A549 (cell line): ENCODE measurements at regions not wholly inside any gene's neighbourhood (a gene's known extent, or its start where the extent isn't known, plus 50 kb on each side); places are given as distances from the start of the nearest gene placed in this dataset.

Experiments used
- ATAC-seq, 2 experiments: fragments of 200-7000 bp in 1 of 2; fragments of >200 bp in 1 of 2; cut with Nextera tagmentation in 1 of 2; cut with Tn5 transposase in 1 of 2; 3 replicates each; pipeline versions ENCODE4 v1.8.0 to v1.9.1; 2018 to 2020; ENCODE audit warnings: mild to moderate bottlenecking in 1 of 2, moderate library complexity in 1 of 2
- CTCF ChIA-PET: fragments of 300-600 bp; sonication (Branson Sonifier 250); formaldehyde crosslinking; extraction: SDS; loops from one replicate; lab custom pipeline; 2021; ENCODE audit warnings: antibody characterized with exemption, inconsistent platforms; lab: Yijun Ruan, JAX
- POLR2A ChIA-PET: fragments of 350-600 bp; formaldehyde crosslinking; extraction: SDS; loops from one replicate; lab custom pipeline; 2021; ENCODE audit warnings: antibody characterized with exemption, inconsistent platforms; lab: Yijun Ruan, JAX
- DNase-seq, 2 experiments: peaks; one replicate each; pipeline versions ENCODE4 v3.0.0 to v3.0.0-alpha.2; 2011 to 2016; ENCODE audit warnings: low read depth in 1 of 2, low spot score in 1 of 2
- FAIRE-seq: peaks from 2 replicates; lab custom pipeline; 2011; peaks lifted over from hg19 to GRCh38; lab: Jason Lieb, UNC
- H3K27ac ChIP-seq, 2 experiments: fragments of >200 bp; sonication (Bioruptor Twin); formaldehyde crosslinking; 3 replicates each; pipeline ENCODE4 v1.5.1; 2016 to 2017
- H3K4me1 ChIP-seq: fragments of >200 bp; sonication (Bioruptor Twin); formaldehyde crosslinking; 3 replicates; pipeline ENCODE4 v1.6.1; 2016
- H3K4me2 ChIP-seq: fragments of >200 bp; sonication (Bioruptor Twin); formaldehyde crosslinking; 3 replicates; pipeline ENCODE4 v1.6.1; 2016
- H3K4me3 ChIP-seq: fragments of >200 bp; sonication (Bioruptor Twin); formaldehyde crosslinking; 3 replicates; pipeline ENCODE4 v1.5.1; 2016
- H3K9me3 ChIP-seq: fragments of >200 bp; sonication (Bioruptor Twin); formaldehyde crosslinking; 3 replicates; pipeline ENCODE4 v1.6.1; 2016
- CEBPB ChIP-seq, 2 experiments: fragments of >200 bp in 1 of 2; sonication (Bioruptor Twin) in 1 of 2; formaldehyde crosslinking in 1 of 2; IDR thresholded peaks; 2 replicates each; pipeline ENCODE4 v1.6.1; 2012 to 2016
- EHF ChIP-seq: fragments of 250-450 bp; sonication (Bioruptor Pico); IDR thresholded peaks from 2 replicates; pipeline ENCODE4 v1.5.0; 2020; ENCODE audit warnings: mild to moderate bottlenecking
- FOXS1 ChIP-seq: fragments of 250-450 bp; sonication (Bioruptor Pico); IDR thresholded peaks from 2 replicates; pipeline ENCODE4 v1.5.0; 2020; ENCODE audit warnings: mild to moderate bottlenecking, moderate library complexity
- HES2 ChIP-seq: fragments of >200 bp; sonication (Bioruptor Twin); formaldehyde crosslinking; IDR thresholded peaks from 2 replicates; pipeline ENCODE4 v1.6.1; 2016
- HEYL ChIP-seq: fragments of 250-450 bp; sonication (Bioruptor Pico); IDR thresholded peaks from 2 replicates; pipeline ENCODE4 v1.8.0; 2021; ENCODE audit warnings: mild to moderate bottlenecking, moderate library complexity
- KDM1A ChIP-seq: fragments of 200-600 bp; sonication (generic); IDR thresholded peaks from 2 replicates; pipeline ENCODE4 v1.6.1; 2016; ENCODE audit warnings: low read depth, mild to moderate bottlenecking
- MAX ChIP-seq: IDR thresholded peaks from 2 replicates; pipeline ENCODE4 v1.6.1; 2012
- NFE2L2 ChIP-seq: fragments of 150-350 bp; conservative IDR thresholded peaks from 2 replicates; pipeline ENCODE4 v1.6.1; 2014; ENCODE audit warnings: low read length
- POLR2AphosphoS2 ChIP-seq: conservative IDR thresholded peaks from 2 replicates; pipeline ENCODE4 v1.6.1; 2012; ENCODE audit warnings: low read length, improper control_type of control experiment, inconsistent platforms
- REST ChIP-seq: fragments of 200-600 bp; sonication (generic); IDR thresholded peaks from 2 replicates; pipeline ENCODE4 v1.6.1; 2016; ENCODE audit warnings: antibody characterized with exemption, mild to moderate bottlenecking, moderate library complexity
- RNF2 ChIP-seq: fragments of 200-600 bp; sonication (generic); IDR thresholded peaks from 2 replicates; pipeline ENCODE4 v1.6.1; 2016; ENCODE audit warnings: low read depth, mild to moderate bottlenecking, antibody characterized with exemption, moderate library complexity, borderline replicate concordance
- SMC3 ChIP-seq: fragments of >200 bp; sonication (Bioruptor Twin); formaldehyde crosslinking; IDR thresholded peaks from 3 replicates; pipeline ENCODE4 v1.6.1; 2018; ENCODE audit warnings: inconsistent platforms
- ZNF302 ChIP-seq: fragments of 250-450 bp; sonication (Bioruptor Pico); IDR thresholded peaks from 2 replicates; pipeline ENCODE4 v1.9.0; 2021; ENCODE audit warnings: inconsistent platforms, mild to moderate bottlenecking, moderate library complexity
- ZSCAN20 ChIP-seq: fragments of 250-450 bp; sonication (Bioruptor Pico); IDR thresholded peaks from 2 replicates; pipeline ENCODE4 v1.8.0; 2022; ENCODE audit warnings: mild to moderate bottlenecking, moderate library complexity
- WGBS: methylation state at CpG from one replicate; pipeline ENCODE4 v1.1.6; 2017; ENCODE audit errors: missing lambda C conversion rate; 5-methylcytosine and 5-hydroxymethylcytosine counted together
- TF ChIP-seq, protein P1 (sequence below): fragments of 450-650 bp; IDR thresholded peaks from 2 replicates; pipeline ENCODE4 v1.6.1; 2014; ENCODE audit warnings: antibody characterized with exemption
- TF ChIP-seq, protein P2 (sequence below): fragments of 150-350 bp; IDR thresholded peaks from 2 replicates; pipeline ENCODE4 v1.6.1; 2014; ENCODE audit warnings: low read depth, mild to moderate bottlenecking, low read length

DNA sequence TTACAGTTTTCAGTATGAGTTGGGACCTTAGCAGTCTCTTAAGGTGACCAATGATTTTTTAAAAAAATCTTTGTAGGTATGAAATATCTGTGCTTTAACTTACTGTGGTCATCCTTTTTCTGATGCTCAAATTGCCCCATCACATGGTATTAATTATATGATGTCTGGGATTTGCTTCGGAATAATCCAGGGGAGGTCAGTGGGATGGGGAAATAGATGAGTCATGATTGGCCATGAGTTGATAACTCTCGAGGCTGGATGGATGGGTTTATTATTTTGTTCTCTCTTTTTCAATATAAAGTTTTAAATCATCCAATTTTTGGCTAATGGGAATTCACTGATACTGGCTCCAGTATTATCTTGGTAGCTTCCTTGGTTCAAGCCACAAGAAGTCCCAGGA is 370.3 kb upstream of the TPM1 start:
- CTCF ChIA-PET, result interaction anchor here (1.1 kb wide), 1 partner anchor 12 kb away, joined by 6 read pairs; no protein-coding TSS in a partner anchor
- Histone ChIP-seq H3K4me3 (no peak overlapping the region), H3K27ac (no peak overlapping the region), H3K4me2 (no peak overlapping the region), H3K9me3 (no peaks in the 10 kb centered on the region; the same call in 2 of the 3 replicates), H3K4me1 (no peaks in the 10 kb centered on the region)
- WGBS, result 62% methylated on average over 2 of the region's 2 CpGs
- POLR2A ChIA-PET, result no interaction called here
- no peak for ATAC-seq
- no peak for FAIRE-seq
- no peak for TF ChIP-seq MAX
- no peak for TF ChIP-seq HEYL (CRISPR knock-in tag)
- no peak for TF ChIP-seq EHF (CRISPR knock-in tag)
- no peak for TF ChIP-seq KDM1A
- TF ChIP-seq SMC3, result no peak
- DNase-seq, result no peak

DNA sequence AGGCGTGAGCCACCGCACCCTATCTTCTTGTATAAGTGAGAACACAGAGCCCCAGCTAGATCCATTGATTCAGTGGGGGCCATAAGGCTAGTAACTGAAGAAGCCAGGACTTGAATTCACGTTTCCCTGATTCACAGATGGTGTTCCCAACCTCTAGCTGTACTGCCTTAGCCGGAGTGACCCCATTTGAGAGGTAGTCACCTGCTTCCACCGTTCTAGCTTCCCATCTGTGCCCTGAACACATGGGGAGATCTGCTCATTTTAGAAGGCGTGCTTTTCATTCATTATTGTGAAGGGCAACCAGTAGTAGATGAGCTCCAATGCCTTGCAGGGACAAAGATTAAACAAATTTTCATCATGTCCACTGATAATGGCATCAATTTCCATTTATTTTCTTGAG is 365.7 kb upstream of the TPM1 start:
- FAIRE-seq, result no peak
- 84% methylated on average over 6 of the region's 6 CpGs for WGBS
- TF ChIP-seq, protein P1, sequence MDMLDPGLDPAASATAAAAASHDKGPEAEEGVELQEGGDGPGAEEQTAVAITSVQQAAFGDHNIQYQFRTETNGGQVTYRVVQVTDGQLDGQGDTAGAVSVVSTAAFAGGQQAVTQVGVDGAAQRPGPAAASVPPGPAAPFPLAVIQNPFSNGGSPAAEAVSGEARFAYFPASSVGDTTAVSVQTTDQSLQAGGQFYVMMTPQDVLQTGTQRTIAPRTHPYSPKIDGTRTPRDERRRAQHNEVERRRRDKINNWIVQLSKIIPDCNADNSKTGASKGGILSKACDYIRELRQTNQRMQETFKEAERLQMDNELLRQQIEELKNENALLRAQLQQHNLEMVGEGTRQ, result no peak
- no peak for TF ChIP-seq POLR2AphosphoS2
- no peak for TF ChIP-seq REST
- no peak for TF ChIP-seq ZNF302 (CRISPR knock-in tag)
- TF ChIP-seq, protein P2, sequence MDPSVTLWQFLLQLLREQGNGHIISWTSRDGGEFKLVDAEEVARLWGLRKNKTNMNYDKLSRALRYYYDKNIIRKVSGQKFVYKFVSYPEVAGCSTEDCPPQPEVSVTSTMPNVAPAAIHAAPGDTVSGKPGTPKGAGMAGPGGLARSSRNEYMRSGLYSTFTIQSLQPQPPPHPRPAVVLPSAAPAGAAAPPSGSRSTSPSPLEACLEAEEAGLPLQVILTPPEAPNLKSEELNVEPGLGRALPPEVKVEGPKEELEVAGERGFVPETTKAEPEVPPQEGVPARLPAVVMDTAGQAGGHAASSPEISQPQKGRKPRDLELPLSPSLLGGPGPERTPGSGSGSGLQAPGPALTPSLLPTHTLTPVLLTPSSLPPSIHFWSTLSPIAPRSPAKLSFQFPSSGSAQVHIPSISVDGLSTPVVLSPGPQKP, result no peak
- TF ChIP-seq HES2, result no peak
- no peak for TF ChIP-seq NFE2L2
- TF ChIP-seq CEBPB (IDR thresholded peaks at IDR 0.05), result no peak
- TF ChIP-seq RNF2, result no peak
- TF ChIP-seq FOXS1 (CRISPR knock-in tag), result no peak
- no peak for TF ChIP-seq ZSCAN20 (CRISPR knock-in tag)

More for the DNA sequence above, 365.7 kb upstream of the TPM1 start:
- ChIA-PET CTCF (interaction anchor here (0.6 to 1.8 kb wide), 3 partner anchors 66 to 735 kb away, joined by 3 to 4 read pairs (median 4); no protein-coding TSS in a partner anchor), POLR2A (no interaction called here)
- Histone ChIP-seq H3K4me3 (no peak overlapping the region), H3K4me2 (no peak overlapping the region), H3K9me3 (no peaks in the 10 kb centered on the region), H3K27ac (no peak overlapping the region), H3K4me1 (no peaks in the 10 kb centered on the region)
- no peak for ATAC-seq
- no peak for DNase-seq
